HEK293 (cell line): ENCODE measurements at regions not wholly inside any gene's neighbourhood (a gene's known extent, or its start where the extent isn't known, plus 50 kb on each side); places are given as distances from the start of the nearest gene placed in this dataset.

Experiments
- CTCF ChIA-PET: fragments of 350-600 bp; formaldehyde crosslinking; extraction: SDS; loops from one replicate; lab custom pipeline; 2021; ENCODE audit warnings: antibody characterized with exemption; lab: Yijun Ruan, JAX
- POLR2A ChIA-PET: fragments of 300-600 bp; formaldehyde crosslinking; extraction: SDS; loops from one replicate; lab custom pipeline; 2020; ENCODE audit warnings: antibody characterized with exemption, inconsistent platforms; lab: Yijun Ruan, JAX
- H3K27ac ChIP-seq: fragments of 200-500 bp; sonication (Bioruptor generic); 2 replicates; pipeline ENCODE4 v1.5.1; 2014; ENCODE audit warnings: low read depth, low read length, control low read depth, inconsistent platforms; ENCODE audit errors: extremely low read depth
- H3K36me3 ChIP-seq, 2 experiments: fragments of 200-500 bp in 1 of 2; sonication (Bioruptor generic) in 1 of 2; 1 replicate in 1 of 2; 2 replicates in 1 of 2; pipeline ENCODE4 v1.5.1; 2014 to 2017; ENCODE audit warnings: inconsistent platforms in 2 of 2, low read length in 2 of 2; ENCODE audit not compliant: control insufficient read depth in 2 of 2, insufficient read depth in 1 of 2
- H3K4me1 ChIP-seq: fragments of 200-500 bp; sonication (Bioruptor generic); 2 replicates; pipeline ENCODE4 v1.5.1; 2014; ENCODE audit warnings: mild to moderate bottlenecking, low read length, inconsistent platforms; ENCODE audit not compliant: control insufficient read depth, insufficient read depth
- H3K4me3 ChIP-seq: 2 replicates; pipeline ENCODE4 v1.5.1; 2011; ENCODE audit warnings: low read depth, mild to moderate bottlenecking, control low read depth, low read length, moderate library complexity
- H3K9me3 ChIP-seq: fragments of 200-500 bp; sonication (Bioruptor generic); 2 replicates; pipeline ENCODE4 v1.5.1; 2014; ENCODE audit warnings: low read depth, low read length, inconsistent platforms; ENCODE audit not compliant: control insufficient read depth, insufficient read depth
- FEZF1 ChIP-seq: fragments of 450-650 bp; formaldehyde crosslinking; IDR thresholded peaks from 2 replicates; pipeline ENCODE4 v1.5.1; 2016; ENCODE audit warnings: missing biosample characterization, missing genetic modification characterization
- HOXC10 ChIP-seq: sonication (generic); formaldehyde crosslinking; IDR thresholded peaks from 2 replicates; pipeline ENCODE4 v1.8.1; 2023; ENCODE audit warnings: mild to moderate bottlenecking, missing genetic modification reagents
- IKZF3 ChIP-seq: fragments of 450-650 bp; IDR thresholded peaks from 2 replicates; pipeline ENCODE4 v1.5.0; 2018; ENCODE audit warnings: missing biosample characterization, mild to moderate bottlenecking, missing genetic modification characterization, moderate library complexity
- KLF10 ChIP-seq: fragments of 450-650 bp; IDR thresholded peaks from 2 replicates; pipeline ENCODE4 v1.5.1; 2018; ENCODE audit warnings: missing biosample characterization, mild to moderate bottlenecking, missing genetic modification characterization
- KLF16 ChIP-seq: fragments of 450-650 bp; formaldehyde crosslinking; IDR thresholded peaks from 2 replicates; pipeline ENCODE4 v1.5.1; 2017; ENCODE audit warnings: missing biosample characterization, missing genetic modification characterization
- OVOL3 ChIP-seq: fragments of 450-650 bp; formaldehyde crosslinking; IDR thresholded peaks from 2 replicates; pipeline ENCODE4 v1.5.1; 2016; ENCODE audit warnings: missing biosample characterization, missing genetic modification characterization
- PRDM6 ChIP-seq: fragments of 450-650 bp; formaldehyde crosslinking; IDR thresholded peaks from 2 replicates; pipeline ENCODE4 v1.5.1; 2017; ENCODE audit warnings: missing biosample characterization, missing genetic modification characterization
- SCRT2 ChIP-seq: fragments of 450-650 bp; formaldehyde crosslinking; IDR thresholded peaks from 2 replicates; pipeline ENCODE4 v1.5.1; 2016; ENCODE audit warnings: missing biosample characterization, missing genetic modification characterization
- SETDB1 ChIP-seq: IDR thresholded peaks from one replicate; pipeline ENCODE4 v1.6.1; 2017; ENCODE audit warnings: mild to moderate bottlenecking, low read length, moderate library complexity, mixed read lengths; ENCODE audit not compliant: insufficient read length
- SP3 ChIP-seq: fragments of 450-650 bp; formaldehyde crosslinking; IDR thresholded peaks from 2 replicates; pipeline ENCODE4 v1.5.1; 2016; ENCODE audit warnings: missing biosample characterization, missing genetic modification characterization
- ZBTB21 ChIP-seq: fragments of 450-650 bp; formaldehyde crosslinking; IDR thresholded peaks from 2 replicates; pipeline ENCODE4 v1.5.1; 2017; ENCODE audit warnings: missing biosample characterization, missing genetic modification characterization
- ZEB2 ChIP-seq: fragments of 450-650 bp; formaldehyde crosslinking; IDR thresholded peaks from 2 replicates; pipeline ENCODE4 v1.5.1; 2016; ENCODE audit warnings: missing biosample characterization, missing genetic modification characterization
- ZFP37 ChIP-seq: fragments of 450-650 bp; formaldehyde crosslinking; IDR thresholded peaks from 2 replicates; pipeline ENCODE4 v1.5.1; 2016; ENCODE audit warnings: missing biosample characterization, missing genetic modification characterization
- ZNF223 ChIP-seq: fragments of 450-650 bp; formaldehyde crosslinking; IDR thresholded peaks from 2 replicates; pipeline ENCODE4 v1.5.1; 2016; ENCODE audit warnings: missing biosample characterization, missing genetic modification characterization
- ZNF239 ChIP-seq: fragments of 450-650 bp; formaldehyde crosslinking; IDR thresholded peaks from 2 replicates; pipeline ENCODE4 v1.5.1; 2016; ENCODE audit warnings: missing biosample characterization, missing genetic modification characterization
- ZNF549 ChIP-seq: fragments of 450-650 bp; IDR thresholded peaks from 2 replicates; pipeline ENCODE4 v1.5.1; 2018; ENCODE audit warnings: missing biosample characterization, missing genetic modification characterization, mild to moderate bottlenecking, inconsistent platforms, moderate library complexity
- ZNF610 ChIP-seq: fragments of 450-650 bp; formaldehyde crosslinking; IDR thresholded peaks from 2 replicates; pipeline ENCODE4 v1.5.1; 2016; ENCODE audit warnings: missing biosample characterization, missing genetic modification characterization, borderline replicate concordance
- ZNF654 ChIP-seq: fragments of 450-650 bp; formaldehyde crosslinking; IDR thresholded peaks from 2 replicates; pipeline ENCODE4 v1.5.1; 2016; ENCODE audit warnings: low read depth, missing biosample characterization, missing genetic modification characterization
- ZNF660 ChIP-seq: fragments of 450-650 bp; IDR thresholded peaks from 2 replicates; pipeline ENCODE4 v1.5.1; 2018; ENCODE audit warnings: missing biosample characterization, mild to moderate bottlenecking, missing genetic modification characterization
- ZNF837 ChIP-seq: fragments of 450-650 bp; formaldehyde crosslinking; IDR thresholded peaks from 2 replicates; pipeline ENCODE4 v1.5.1; 2016; ENCODE audit warnings: missing biosample characterization, missing genetic modification characterization
- ZNF843 ChIP-seq: fragments of 450-650 bp; formaldehyde crosslinking; IDR thresholded peaks from 2 replicates; pipeline ENCODE4 v1.5.1; 2016; ENCODE audit warnings: missing biosample characterization, missing genetic modification characterization
- ZXDB ChIP-seq: fragments of 450-650 bp; formaldehyde crosslinking; IDR thresholded peaks from 2 replicates; pipeline ENCODE4 v1.5.1; 2016; ENCODE audit warnings: missing biosample characterization, missing genetic modification characterization
- TF ChIP-seq, protein P1 (sequence below): fragments of 450-650 bp; formaldehyde crosslinking; IDR thresholded peaks from 2 replicates; pipeline ENCODE4 v1.5.1; 2017; ENCODE audit warnings: missing biosample characterization, missing genetic modification characterization
- TF ChIP-seq, protein P2 (sequence below): fragments of 450-650 bp; formaldehyde crosslinking; IDR thresholded peaks from 2 replicates; pipeline ENCODE4 v1.5.1; 2016; ENCODE audit warnings: missing biosample characterization, missing genetic modification characterization
- TF ChIP-seq, protein P3 (sequence below): fragments of 450-650 bp; formaldehyde crosslinking; IDR thresholded peaks from 2 replicates; pipeline ENCODE4 v1.5.1; 2017; ENCODE audit warnings: missing biosample characterization, missing genetic modification characterization

DNA sequence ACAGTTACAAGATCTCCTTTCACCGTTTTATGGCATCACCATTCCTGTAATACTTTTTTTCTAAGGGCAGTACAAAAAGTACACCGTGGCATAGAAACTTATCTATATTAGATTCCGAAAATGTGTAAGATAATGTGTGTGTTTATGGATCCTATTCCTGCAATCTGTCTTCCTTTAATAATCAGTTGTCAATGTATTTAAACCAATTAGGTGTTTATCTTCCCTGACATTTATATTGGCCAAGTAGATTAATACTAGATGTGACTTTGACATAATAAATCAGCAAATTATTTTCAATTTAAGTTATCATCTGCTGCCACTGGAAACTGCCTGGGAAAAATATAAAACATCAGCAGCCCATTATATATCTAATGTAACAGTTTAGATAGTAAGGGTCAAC is 770.3 kb upstream of the ADGRL2 start:
- H3K27ac ChIP-seq, result no peak overlapping the region
- H3K4me1 ChIP-seq, result peaks cover 6% of the 10 kb centered on the region; the same call in 1 of the 2 replicates
- H3K36me3 ChIP-seq, result no peaks in the 10 kb centered on the region
- ChIA-PET CTCF (no interaction called here), POLR2A (no interaction called here)
- TF ChIP-seq PRDM6 (tag by site-specific recombination) (peak; percentile 73), ZBTB21 (tag by site-specific recombination) (no peak), IKZF3 (tag by site-specific recombination) (0 out of 2 replicates have a peak, but pooled peaks have one; percentile 17), SP3 (no peak), ZNF843 (tag by site-specific recombination) (0 out of 2 replicates have a peak, but pooled peaks have one; percentile 25), FEZF1 (tag by site-specific recombination) (peak; percentile 27; the same call in 1 of the 2 replicates)
- TF ChIP-seq, protein P1, sequence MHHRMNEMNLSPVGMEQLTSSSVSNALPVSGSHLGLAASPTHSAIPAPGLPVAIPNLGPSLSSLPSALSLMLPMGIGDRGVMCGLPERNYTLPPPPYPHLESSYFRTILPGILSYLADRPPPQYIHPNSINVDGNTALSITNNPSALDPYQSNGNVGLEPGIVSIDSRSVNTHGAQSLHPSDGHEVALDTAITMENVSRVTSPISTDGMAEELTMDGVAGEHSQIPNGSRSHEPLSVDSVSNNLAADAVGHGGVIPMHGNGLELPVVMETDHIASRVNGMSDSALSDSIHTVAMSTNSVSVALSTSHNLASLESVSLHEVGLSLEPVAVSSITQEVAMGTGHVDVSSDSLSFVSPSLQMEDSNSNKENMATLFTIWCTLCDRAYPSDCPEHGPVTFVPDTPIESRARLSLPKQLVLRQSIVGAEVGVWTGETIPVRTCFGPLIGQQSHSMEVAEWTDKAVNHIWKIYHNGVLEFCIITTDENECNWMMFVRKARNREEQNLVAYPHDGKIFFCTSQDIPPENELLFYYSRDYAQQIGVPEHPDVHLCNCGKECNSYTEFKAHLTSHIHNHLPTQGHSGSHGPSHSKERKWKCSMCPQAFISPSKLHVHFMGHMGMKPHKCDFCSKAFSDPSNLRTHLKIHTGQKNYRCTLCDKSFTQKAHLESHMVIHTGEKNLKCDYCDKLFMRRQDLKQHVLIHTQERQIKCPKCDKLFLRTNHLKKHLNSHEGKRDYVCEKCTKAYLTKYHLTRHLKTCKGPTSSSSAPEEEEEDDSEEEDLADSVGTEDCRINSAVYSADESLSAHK (tag by site-specific recombination), result 0 out of 2 replicates have a peak, but pooled peaks have one; percentile 32
- no peak overlapping the region for H3K4me3 ChIP-seq
- H3K9me3 ChIP-seq, result no peaks in the 10 kb centered on the region

DNA sequence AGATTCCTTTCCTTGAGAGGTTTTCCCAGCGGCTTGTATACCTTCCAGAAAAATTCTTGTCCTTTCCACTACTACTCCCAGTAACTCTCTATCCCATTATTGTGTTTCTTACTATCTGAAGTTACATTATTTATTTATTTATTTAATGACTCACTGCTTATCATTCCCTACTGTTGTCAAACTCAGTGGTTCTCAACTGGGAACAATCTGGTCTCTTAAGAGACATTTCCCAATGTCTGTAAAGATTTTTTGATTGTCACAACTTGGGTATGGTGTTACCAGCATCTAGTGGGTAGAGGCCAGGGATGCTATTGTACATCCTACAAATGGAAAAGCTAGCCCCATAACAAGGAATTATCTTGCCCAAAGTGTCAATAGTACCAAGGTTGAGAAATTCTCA is 771.5 kb upstream of the ADGRL2 start:
- H3K9me3 ChIP-seq, result no peaks in the 10 kb centered on the region
- TF ChIP-seq OVOL3 (tag by site-specific recombination), result no peak
- TF ChIP-seq ZNF610, result no peak
- TF ChIP-seq SCRT2 (tag by site-specific recombination), result no peak
- TF ChIP-seq HOXC10, result no peak
- TF ChIP-seq ZNF223 (tag by site-specific recombination), result no peak
- 0 out of 2 replicates have a peak, but pooled peaks have one; percentile 35 for TF ChIP-seq ZXDB
- 0 out of 2 replicates have a peak, but pooled peaks have one; percentile 25 for TF ChIP-seq ZNF660
- no peak for TF ChIP-seq ZFP37 (tag by site-specific recombination)
- TF ChIP-seq, protein P2, sequence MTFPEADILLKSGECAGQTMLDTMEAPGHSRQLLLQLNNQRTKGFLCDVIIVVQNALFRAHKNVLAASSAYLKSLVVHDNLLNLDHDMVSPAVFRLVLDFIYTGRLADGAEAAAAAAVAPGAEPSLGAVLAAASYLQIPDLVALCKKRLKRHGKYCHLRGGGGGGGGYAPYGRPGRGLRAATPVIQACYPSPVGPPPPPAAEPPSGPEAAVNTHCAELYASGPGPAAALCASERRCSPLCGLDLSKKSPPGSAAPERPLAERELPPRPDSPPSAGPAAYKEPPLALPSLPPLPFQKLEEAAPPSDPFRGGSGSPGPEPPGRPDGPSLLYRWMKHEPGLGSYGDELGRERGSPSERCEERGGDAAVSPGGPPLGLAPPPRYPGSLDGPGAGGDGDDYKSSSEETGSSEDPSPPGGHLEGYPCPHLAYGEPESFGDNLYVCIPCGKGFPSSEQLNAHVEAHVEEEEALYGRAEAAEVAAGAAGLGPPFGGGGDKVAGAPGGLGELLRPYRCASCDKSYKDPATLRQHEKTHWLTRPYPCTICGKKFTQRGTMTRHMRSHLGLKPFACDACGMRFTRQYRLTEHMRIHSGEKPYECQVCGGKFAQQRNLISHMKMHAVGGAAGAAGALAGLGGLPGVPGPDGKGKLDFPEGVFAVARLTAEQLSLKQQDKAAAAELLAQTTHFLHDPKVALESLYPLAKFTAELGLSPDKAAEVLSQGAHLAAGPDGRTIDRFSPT (tag by site-specific recombination), result 0 out of 2 replicates have a peak, but pooled peaks have one; percentile 9
- no peak for TF ChIP-seq ZNF837 (tag by site-specific recombination)
- TF ChIP-seq KLF10 (tag by site-specific recombination), result 0 out of 2 replicates have a peak, but pooled peaks have one; percentile 21
- TF ChIP-seq ZNF549 (tag by site-specific recombination), result no peak
- no peak for TF ChIP-seq SETDB1
- no peak for TF ChIP-seq KLF16 (tag by site-specific recombination)
- TF ChIP-seq ZNF239, result no peak
- TF ChIP-seq ZEB2 (tag by site-specific recombination), result 0 out of 2 replicates have a peak, but pooled peaks have one; percentile 28
- TF ChIP-seq ZNF654 (tag by site-specific recombination), result no peak
- TF ChIP-seq, protein P3, sequence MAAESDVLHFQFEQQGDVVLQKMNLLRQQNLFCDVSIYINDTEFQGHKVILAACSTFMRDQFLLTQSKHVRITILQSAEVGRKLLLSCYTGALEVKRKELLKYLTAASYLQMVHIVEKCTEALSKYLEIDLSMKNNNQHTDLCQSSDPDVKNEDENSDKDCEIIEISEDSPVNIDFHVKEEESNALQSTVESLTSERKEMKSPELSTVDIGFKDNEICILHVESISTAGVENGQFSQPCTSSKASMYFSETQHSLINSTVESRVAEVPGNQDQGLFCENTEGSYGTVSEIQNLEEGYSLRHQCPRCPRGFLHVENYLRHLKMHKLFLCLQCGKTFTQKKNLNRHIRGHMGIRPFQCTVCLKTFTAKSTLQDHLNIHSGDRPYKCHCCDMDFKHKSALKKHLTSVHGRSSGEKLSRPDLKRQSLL (tag by site-specific recombination), result no peak
- CTCF ChIA-PET, result no interaction called here

More for the DNA sequence above, 771.5 kb upstream of the ADGRL2 start:
- Histone ChIP-seq H3K4me3 (no peak overlapping the region), H3K36me3 (no peaks in the 10 kb centered on the region), H3K27ac (no peak overlapping the region), H3K4me1 (peaks cover 6% of the 10 kb centered on the region; the same call in 1 of the 2 replicates)
- POLR2A ChIA-PET, result no interaction called here
